DOHH2 (cell line): ENCODE measurements at regions not wholly inside any gene's neighbourhood (a gene's known extent, or its start where the extent isn't known, plus 50 kb on each side); places are given as distances from the start of the nearest gene placed in this dataset.
"Not testable (repeated sequence)": the region's sequence is repeated elsewhere in the genome, so short reads cannot be mapped to it uniquely, and the experiment has no call there.

Experiments
- H3F3A ChIP-seq: fragments of 200-600 bp; sonication (generic), shearing (Covaris generic); 2 replicates; pipeline ENCODE4 v1.6.0; 2016; ENCODE audit warnings: antibody characterized with exemption, mild to moderate bottlenecking; ENCODE audit not compliant: control insufficient read depth, insufficient read depth
- H3K27ac ChIP-seq: fragments of 200-600 bp; sonication (generic); 2 replicates; pipeline ENCODE4 v1.5.1; 2014; ENCODE audit warnings: low read depth, mild to moderate bottlenecking, low read length, moderate library complexity
- H3K27me3 ChIP-seq: fragments of 200-600 bp; sonication (generic); 2 replicates; pipeline ENCODE4 v1.6.1; 2014; ENCODE audit warnings: mild to moderate bottlenecking, low read length, mixed read lengths; ENCODE audit not compliant: control insufficient read depth
- H3K36me3 ChIP-seq: fragments of 200-600 bp; sonication (generic); 2 replicates; pipeline ENCODE4 v1.6.1; 2014; ENCODE audit warnings: mild to moderate bottlenecking, low read length, moderate library complexity, mixed read lengths; ENCODE audit not compliant: control insufficient read depth
- H3K4me1 ChIP-seq: fragments of 200-600 bp; sonication (generic); 2 replicates; pipeline ENCODE4 v1.6.1; 2014; ENCODE audit warnings: mild to moderate bottlenecking, low read length, mixed read lengths; ENCODE audit not compliant: control insufficient read depth
- H3K4me2 ChIP-seq: fragments of 200-600 bp; sonication (generic); 2 replicates; pipeline ENCODE4 v1.6.0; 2014; ENCODE audit warnings: mild to moderate bottlenecking, low read length, moderate library complexity
- H3K4me3 ChIP-seq: fragments of 200-600 bp; sonication (generic); 2 replicates; pipeline ENCODE4 v1.5.1; 2014; ENCODE audit warnings: mild to moderate bottlenecking, low read length, mixed read lengths
- H3K79me2 ChIP-seq: fragments of 200-600 bp; sonication (generic); 2 replicates; pipeline ENCODE4 v1.6.1; 2014; ENCODE audit warnings: mild to moderate bottlenecking, low read length, mixed read lengths; ENCODE audit not compliant: control insufficient read depth
- H3K9me2 ChIP-seq: fragments of 200-600 bp; sonication (generic); replicated peaks from 2 replicates; pipeline ENCODE4 v1.6.1; 2014; ENCODE audit warnings: mild to moderate bottlenecking, low read length, mixed read lengths; ENCODE audit not compliant: control insufficient read depth
- H3K9me3 ChIP-seq: fragments of 200-600 bp; sonication (generic); 2 replicates; pipeline ENCODE4 v1.6.1; 2014; ENCODE audit warnings: antibody characterized with exemption, low read length, mixed read lengths; ENCODE audit not compliant: control insufficient read depth, insufficient read depth
- H4K20me1 ChIP-seq: fragments of 200-600 bp; sonication (generic); 2 replicates; pipeline ENCODE4 v1.6.0; 2014; ENCODE audit warnings: low read depth, mild to moderate bottlenecking, antibody characterized with exemption, low read length, moderate library complexity; ENCODE audit not compliant: control insufficient read depth, insufficient read depth
- CTCF ChIP-seq: fragments of 200-600 bp; sonication (generic); IDR thresholded peaks from one replicate; pipeline ENCODE4 v1.5.1; 2014; ENCODE audit warnings: antibody characterized with exemption, mild to moderate bottlenecking, low read depth, low read length; ENCODE audit not compliant: poor library complexity, severe bottlenecking
- EZH2phosphoT487 ChIP-seq: fragments of 200-600 bp; sonication (generic); IDR thresholded peaks from 2 replicates; pipeline ENCODE4 v1.6.1; 2017; ENCODE audit warnings: borderline replicate concordance, mild to moderate bottlenecking, antibody characterized with exemption, low read length, moderate library complexity, mixed read lengths

- Histone ChIP-seq H3F3A (no peaks in the 10 kb centered on the region), H3K27me3 (peaks cover 9% of the 10 kb centered on the region; the same call in 1 of the 2 replicates), H3K36me3 (no peaks in the 10 kb centered on the region), H3K4me1 (peaks cover 9% of the 10 kb centered on the region), H3K9me2 (no peaks in the 10 kb centered on the region), H3K9me3 (peaks cover 3% of the 10 kb centered on the region; the same call in 1 of the 2 replicates), H3K4me3 (no peak overlapping the region), H3K4me2 (no peak overlapping the region), H4K20me1 (no peaks in the 10 kb centered on the region), H3K79me2 (no peaks in the 10 kb centered on the region), H3K27ac (no peak overlapping the region)
- no peak for TF ChIP-seq EZH2phosphoT487
Observed at GRCh38 chr7:28900311-28900710, 57.8 kb downstream of the TRIL start.

- no peaks in the 10 kb centered on the region for H3K27me3 ChIP-seq
- no peaks in the 10 kb centered on the region for H4K20me1 ChIP-seq
- peaks cover 3% of the 10 kb centered on the region; the same call in 1 of the 2 replicates for H3K9me3 ChIP-seq
- no peak for TF ChIP-seq EZH2phosphoT487
- no peak for TF ChIP-seq CTCF
- no peak overlapping the region for H3K4me3 ChIP-seq
- no peaks in the 10 kb centered on the region for H3K9me2 ChIP-seq
- H3K36me3 ChIP-seq, result no peaks in the 10 kb centered on the region
- no peak overlapping the region for H3K4me2 ChIP-seq
- no peaks in the 10 kb centered on the region for H3K79me2 ChIP-seq
- H3K4me1 ChIP-seq, result peaks cover 33% of the 10 kb centered on the region
- no peak overlapping the region for H3K27ac ChIP-seq
- peaks cover 6% of the 10 kb centered on the region for H3F3A ChIP-seq
Observed at GRCh38 chr7:28893888-28894287, 64.2 kb downstream of the TRIL start.

GRCh38 chr7:28891876-28892234 is 66.3 kb downstream of the TRIL start:
- not testable (repeated sequence) for H3K9me3 ChIP-seq, H3K27ac ChIP-seq, H3K4me3 ChIP-seq, H4K20me1 ChIP-seq, H3K9me2 ChIP-seq, H3K36me3 ChIP-seq, H3K27me3 ChIP-seq, H3K79me2 ChIP-seq, H3F3A ChIP-seq, H3K4me2 ChIP-seq
- peaks cover 33% of the 10 kb centered on the region for H3K4me1 ChIP-seq

GRCh38 chr7:28891192-28891875 is 66.8 kb downstream of the TRIL start:
- Histone ChIP-seq H3K27ac (no peak overlapping the region), H3K4me2 (no peak overlapping the region), H3K4me3 (no peak overlapping the region), H3K27me3 (no peaks in the 10 kb centered on the region), H3F3A (peaks cover 6% of the 10 kb centered on the region), H3K9me2 (no peaks in the 10 kb centered on the region), H3K9me3 (peaks cover 3% of the 10 kb centered on the region), H4K20me1 (no peaks in the 10 kb centered on the region), H3K36me3 (no peaks in the 10 kb centered on the region), H3K4me1 (peaks cover 30% of the 10 kb centered on the region), H3K79me2 (no peaks in the 10 kb centered on the region)
- no peak for TF ChIP-seq EZH2phosphoT487
- no peak for TF ChIP-seq CTCF
